Lung (tissue), 11 donors: ENCODE measurements at regions not wholly inside any gene's neighbourhood (a gene's known extent, or its start where the extent isn't known, plus 50 kb on each side); places are given as distances from the start of the nearest gene placed in this dataset.

ENCODE experiments used
- ATAC-seq: fragments of 200-7000 bp; cut with Tn5 transposase; one replicate; pipeline ENCODE4 v1.9.1; 2020; ENCODE audit warnings: moderate number of reproducible peaks; ENCODE audit not compliant: insufficient read depth, low FRiP score
- DNase-seq, 3 donors: peaks; one replicate each; pipeline ENCODE4 v3.0.0-alpha.2; 2013 to 2017
- H3K27ac ChIP-seq, 2 donors: one replicate each; pipeline ENCODE4 v1.5.1; 2013; ENCODE audit warnings: mild to moderate bottlenecking in 2 of 2, moderate library complexity in 2 of 2, control low read depth in 1 of 2, inconsistent platforms in 1 of 2, low read depth in 1 of 2, low read length in 1 of 2
- H3K27me3 ChIP-seq, 3 donors: one replicate each; pipeline ENCODE4 v1.5.1; 2013; ENCODE audit warnings: low read length in 2 of 3; ENCODE audit not compliant: control insufficient read depth in 3 of 3, insufficient read depth in 3 of 3
- H3K36me3 ChIP-seq, 4 donors: one replicate each; pipeline ENCODE4 v1.5.1; 2013; ENCODE audit warnings: low read length in 4 of 4, mild to moderate bottlenecking in 1 of 4, moderate library complexity in 1 of 4; ENCODE audit not compliant: control insufficient read depth in 4 of 4, insufficient read depth in 4 of 4
- H3K4me1 ChIP-seq, 5 donors: one replicate each; pipeline ENCODE4 v1.5.1; 2013; ENCODE audit warnings: low read length in 5 of 5, mild to moderate bottlenecking in 2 of 5, moderate library complexity in 1 of 5; ENCODE audit not compliant: control insufficient read depth in 5 of 5, insufficient read depth in 5 of 5
- H3K4me3 ChIP-seq: one replicate; pipeline ENCODE4 v1.5.1; 2013; ENCODE audit warnings: mild to moderate bottlenecking, control low read depth, moderate library complexity
- H3K9ac ChIP-seq, 2 donors: one replicate each; pipeline ENCODE4 v1.5.1; 2013; ENCODE audit warnings: low read length in 2 of 2, control low read depth in 1 of 2; ENCODE audit not compliant: insufficient read depth in 1 of 2
- H3K9me3 ChIP-seq, 4 donors: one replicate each; pipeline ENCODE4 v1.5.1; 2013; ENCODE audit warnings: low read length in 3 of 4, mild to moderate bottlenecking in 1 of 4, moderate library complexity in 1 of 4; ENCODE audit not compliant: control insufficient read depth in 4 of 4, insufficient read depth in 3 of 4
- CTCF ChIP-seq: IDR thresholded peaks from 2 replicates; pipeline ENCODE4 v1.5.1; 2012; ENCODE audit warnings: mild to moderate bottlenecking; ENCODE audit errors: control extremely low read depth, extremely low read depth
- WGBS, 2 donors: extraction: QIAGEN DNeasy Blood & Tissue Kit; methylation state at CpG; one replicate each; pipeline ENCODE4 v1.1.7; 2013; 5-methylcytosine and 5-hydroxymethylcytosine counted together
- donor health status: control.
- donor health status: control.
- donor health status: Bipolar disorder and iron deficiency.
- donor health status: healthy.
- donor health status: DM: yes; HTN: yes; CAD: no.

- DNase-seq = no peak
- peaks cover 20 to 93% (median 92%) of the 10 kb centered on the region in 3 donors for H3K27me3 ChIP-seq
- no peak for TF ChIP-seq CTCF
- no peak overlapping the region for H3K4me3 ChIP-seq
- H3K9me3 ChIP-seq = peaks cover 0 to 48% (median 0%) of the 10 kb centered on the region in 4 donors
- WGBS, 2 donors = 76 to 88% methylated on average over 7 of the region's 7 CpGs
- no peak for ATAC-seq
- H3K9ac ChIP-seq = no peak overlapping the region
- H3K36me3 ChIP-seq = no peaks in the 10 kb centered on the region
- peaks cover 0 to 25% (median 4%) of the 10 kb centered on the region in 5 donors for H3K4me1 ChIP-seq
- H3K27ac ChIP-seq = no peak overlapping the region
Measured at GRCh38 chr1:147076442-147076841, 95.8 kb downstream of the PRKAB2 start.

GRCh38 chr1:147072482-147073432, 99.5 kb downstream of the PRKAB2 start:
- ATAC-seq = no peak
- H3K4me3 ChIP-seq = peak overlapping the region; percentile 6

GRCh38 chr1:147071142-147071541, 101.1 kb downstream of the PRKAB2 start:
- Histone ChIP-seq H3K36me3 (no peaks in the 10 kb centered on the region), H3K9ac (no peak overlapping the region), H3K4me1 (peaks cover 0 to 3% (median 0%) of the 10 kb centered on the region in 5 donors), H3K4me3 (no peak overlapping the region), H3K27me3 (peaks cover 0 to 49% (median 40%) of the 10 kb centered on the region in 3 donors), H3K9me3 (peaks cover 0 to 12% (median 0%) of the 10 kb centered on the region in 4 donors), H3K27ac (no peak overlapping the region)
- no peak for TF ChIP-seq CTCF
- DNase-seq (no peak), ATAC-seq (no peak)
- WGBS, 2 donors = 87 to 91% methylated on average over 1 of the region's 1 CpG

More at GRCh38 chr1:147072482-147073432, 99.5 kb downstream of the PRKAB2 start:
- 9 to 12% methylated on average over 58 of the region's 58 CpGs for WGBS, 2 donors
- Histone ChIP-seq H3K9ac (no peak overlapping the region), H3K9me3 (peaks cover 0 to 24% (median 0%) of the 10 kb centered on the region in 4 donors), H3K4me1 (peaks cover 0 to 5% (median 3%) of the 10 kb centered on the region in 5 donors), H3K27me3 (peaks cover 7 to 65% (median 57%) of the 10 kb centered on the region in 3 donors), H3K36me3 (no peaks in the 10 kb centered on the region), H3K27ac (no peak overlapping the region)
- TF ChIP-seq CTCF = no peak
- DNase-seq = peak; percentile 47 to 63 (median 61)
